K562 (cell line): ENCODE measurements at regions not wholly inside any gene's neighbourhood (a gene's known extent, or its start where the extent isn't known, plus 50 kb on each side); places are given as distances from the start of the nearest gene placed in this dataset.

ENCODE experiments used
- ATAC-seq: fragments of 200-7000 bp; cut with Tn5 transposase; 3 replicates; pipeline ENCODE4 v1.9.1; 2020; ENCODE audit warnings: moderate library complexity
- BruUV-seq: library from RNA; stranded (reverse); fragments of 400-500 nt; replicated peaks from 2 replicates; lab custom pipeline; 2021; lab: Mats Ljungman, UMichigan
- CTCF ChIA-PET: fragments of 300-600 bp; formaldehyde crosslinking; extraction: SDS; loops from one replicate; lab custom pipeline; 2021; ENCODE audit warnings: low intra/inter-chr PET ratio; lab: Yijun Ruan, JAX
- POLR2A ChIA-PET: fragments of 300-600, 350-650 bp; sonication (Branson Sonifier 250); formaldehyde crosslinking; extraction: SDS; loops from one replicate; lab custom pipeline; 2021; ENCODE audit warnings: antibody characterized with exemption, inconsistent platforms; lab: Yijun Ruan, JAX
- DNase-seq, 4 experiments: peaks; one replicate each; pipeline versions ENCODE4 v3.0.0 to v3.0.0-alpha.2; 2011 to 2018; ENCODE audit warnings: low spot score in 3 of 4, mixed read lengths in 3 of 4; ENCODE audit errors: extremely low read depth in 1 of 4
- FAIRE-seq: peaks from 2 replicates; lab custom pipeline; 2011; peaks lifted over from hg19 to GRCh38; lab: Jason Lieb, UNC
- H2AFZ ChIP-seq: 2 replicates; pipeline ENCODE4 v1.6.0; 2011; ENCODE audit warnings: low read depth, low read length, control low read depth, inconsistent platforms
- H3K27ac ChIP-seq: fragments of 200-600 bp; 3 replicates; pipeline ENCODE4 v1.8.0; 2011; ENCODE audit warnings: low read depth, mild to moderate bottlenecking, control low read depth, inconsistent platforms, low read length, moderate library complexity, mixed read lengths; ENCODE audit errors: extremely low read depth
- H3K27me3 ChIP-seq, 2 experiments: fragments of 300-600 bp in 1 of 2; 2 replicates in 1 of 2; 3 replicates in 1 of 2; pipeline versions ENCODE4 v1.6.0 to v1.8.0; 2011; ENCODE audit warnings: inconsistent platforms in 2 of 2, low read length in 2 of 2, mild to moderate bottlenecking in 1 of 2, mixed read lengths in 1 of 2, moderate library complexity in 1 of 2; ENCODE audit not compliant: control insufficient read depth in 2 of 2, insufficient read depth in 2 of 2
- H3K36me3 ChIP-seq: fragments of 300-600 bp; 3 replicates; pipeline ENCODE4 v1.8.0; 2011; ENCODE audit warnings: mild to moderate bottlenecking, low read length, inconsistent platforms; ENCODE audit not compliant: control insufficient read depth, insufficient read depth
- H3K4me1 ChIP-seq, 2 experiments: fragments of 200-600 bp in 1 of 2; replicated peaks in 1 of 2; 2 replicates in 1 of 2; 3 replicates in 1 of 2; pipeline versions ENCODE4 v1.5.1 to v1.8.0; 2011; ENCODE audit warnings: inconsistent platforms in 2 of 2, low read length in 2 of 2, mild to moderate bottlenecking in 1 of 2, mixed read lengths in 1 of 2, moderate library complexity in 1 of 2; ENCODE audit not compliant: control insufficient read depth in 2 of 2, insufficient read depth in 2 of 2
- H3K4me2 ChIP-seq: 2 replicates; pipeline ENCODE4 v1.6.1; 2011; ENCODE audit warnings: low read length, control low read depth, inconsistent platforms, mixed read lengths; ENCODE audit not compliant: insufficient read depth
- H3K4me3 ChIP-seq: fragments of 200-600 bp; sonication (generic), shearing (Covaris generic); 2 replicates; pipeline ENCODE4 v1.5.1; 2016; ENCODE audit warnings: control low read depth, inconsistent platforms
- H3K79me2 ChIP-seq: fragments of 200-600 bp; 3 replicates; pipeline ENCODE4 v1.8.0; 2011; ENCODE audit warnings: low read length, inconsistent platforms; ENCODE audit not compliant: control insufficient read depth, insufficient read depth
- H3K9ac ChIP-seq, 2 experiments: 2 replicates each; pipeline versions ENCODE4 v1.6.0 to v1.6.1; 2011; ENCODE audit warnings: low read depth in 2 of 2, low read length in 2 of 2, control low read depth in 1 of 2, inconsistent platforms in 1 of 2, mild to moderate bottlenecking in 1 of 2, mixed read lengths in 1 of 2; ENCODE audit not compliant: insufficient read depth in 1 of 2
- H3K9me1 ChIP-seq: one replicate; pipeline ENCODE4 v1.6.0; 2011; ENCODE audit warnings: inconsistent platforms, mild to moderate bottlenecking, low read length, moderate library complexity; ENCODE audit not compliant: control insufficient read depth, insufficient read depth
- H3K9me3 ChIP-seq: replicated peaks from 2 replicates; pipeline ENCODE4 v1.5.1; 2011; ENCODE audit warnings: low read depth, low read length, inconsistent platforms; ENCODE audit not compliant: control insufficient read depth, insufficient read depth
- H4K20me1 ChIP-seq: replicated peaks from 2 replicates; pipeline ENCODE4 v1.6.1; 2011; ENCODE audit warnings: low read length, inconsistent platforms, mixed read lengths; ENCODE audit not compliant: control insufficient read depth, insufficient read depth
- ELF4 ChIP-seq: fragments of 450-650 bp; formaldehyde crosslinking; IDR thresholded peaks from 2 replicates; pipeline ENCODE4 v1.4.0; 2022; ENCODE audit warnings: missing genetic modification characterization
- GATAD2A ChIP-seq: fragments of 450-650 bp; IDR thresholded peaks from 2 replicates; pipeline ENCODE4 v1.6.1; 2017
- HDAC2 ChIP-seq: fragments of 450-650 bp; IDR thresholded peaks from 2 replicates; pipeline ENCODE4 v1.6.1; 2016; ENCODE audit warnings: mild to moderate bottlenecking
- RBM25 ChIP-seq: fragments of 200-400 bp; formaldehyde crosslinking; IDR thresholded peaks from 2 replicates; pipeline ENCODE4 v1.6.1; 2018; ENCODE audit warnings: low read length, low read depth, moderate library complexity; ENCODE audit not compliant: severe bottlenecking
- SIN3A ChIP-seq, 2 experiments: fragments of 150-350 bp in 1 of 2; IDR thresholded peaks; 2 replicates each; pipeline ENCODE4 v1.6.1; 2011 to 2016; ENCODE audit warnings: borderline replicate concordance in 2 of 2, low read depth in 2 of 2, low read length in 2 of 2, mild to moderate bottlenecking in 2 of 2, moderate library complexity in 2 of 2; ENCODE audit not compliant: control insufficient read depth in 1 of 2
- ZNF830 ChIP-seq: fragments of 250-450 bp; sonication (Bioruptor Pico); IDR thresholded peaks from 2 replicates; pipeline ENCODE4 v1.5.0; 2021; ENCODE audit warnings: mild to moderate bottlenecking
- WGBS: fragments of 100-300 bp; shearing (Covaris generic); methylation state at CpG from one replicate; pipeline ENCODE4 v1.1.6; 2016; ENCODE audit warnings: low coverage, mixed read lengths; ENCODE audit not compliant: insufficient coverage; ENCODE audit errors: missing lambda C conversion rate; 5-methylcytosine and 5-hydroxymethylcytosine counted together
- in situ Hi-C: fragments of 300-500 bp; cut with MboI; formaldehyde crosslinking; loops from 4 replicates; pipeline ENCODE4 v1.15.0; 2018; ENCODE audit warnings: inconsistent platforms, mixed read lengths
- intact Hi-C: fragments of 100-400 bp; cut with micrococcal nuclease; formaldehyde crosslinking; loops from 2 replicates; pipeline ENCODE4 v1.14.2; 2022

DNA sequence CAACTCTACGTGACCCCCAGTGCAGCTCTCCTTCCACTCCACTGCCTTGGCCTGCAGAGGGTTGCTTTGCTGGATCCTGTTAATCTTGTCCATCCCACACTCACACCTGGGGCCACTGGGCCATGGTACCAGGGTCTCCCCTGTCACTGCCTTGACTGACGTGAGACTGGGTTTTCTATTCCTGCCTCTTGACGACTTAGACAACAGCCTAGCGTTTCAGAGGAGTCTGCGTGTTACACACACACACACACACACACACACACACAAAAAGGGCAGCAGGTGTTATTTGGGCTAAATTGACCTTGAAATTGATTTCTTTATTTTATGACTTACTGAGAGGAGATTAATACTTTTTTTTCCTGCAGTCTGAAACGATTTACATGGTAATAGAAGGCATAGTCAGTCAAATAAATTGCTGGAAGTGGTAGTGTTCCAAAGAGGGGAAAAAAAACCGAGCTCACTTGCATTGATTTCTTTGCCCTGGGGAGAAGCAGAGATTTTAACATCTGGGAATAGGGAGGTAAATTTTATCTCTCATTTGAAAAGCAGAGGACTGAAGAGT, 492.3 kb upstream of the EEF2KMT start:
- FAIRE-seq (no peak), ATAC-seq (no peak), DNase-seq (no peak)
- 0% methylated on average over 7 of the region's 7 CpGs for WGBS
- H4K20me1 ChIP-seq = no peaks in the 10 kb centered on the region; the same call in 1 of the 2 replicates
- no peak overlapping the region for H3K4me2 ChIP-seq
- H3K79me2 ChIP-seq = no peaks in the 10 kb centered on the region
- no peaks in the 10 kb centered on the region; a peak in 2 of 5 replicates for H3K27me3 ChIP-seq
- intact Hi-C loops = no loop called here
- H3K9ac ChIP-seq = no peak overlapping the region
- no peaks in the 10 kb centered on the region for H3K4me1 ChIP-seq
- H3K9me3 ChIP-seq = no peaks in the 10 kb centered on the region
- in situ Hi-C loops = no loop called here
- ChIA-PET POLR2A (no interaction called here), CTCF (no interaction called here)
- TF ChIP-seq GATAD2A (no peak), RBM25 (no peak), ELF4 (no peak), ZNF830 (CRISPR knock-in tag) (no peak)
- no peaks in the 10 kb centered on the region for H3K36me3 ChIP-seq
- H3K9me1 ChIP-seq = no peaks in the 10 kb centered on the region
- no peak overlapping the region for H3K27ac ChIP-seq
- H3K4me3 ChIP-seq = no peak overlapping the region
- no peak overlapping the region for H2AFZ ChIP-seq
- BruUV-seq = no TSS peak

GRCh38 chr16:5584109-5584508, 486.5 kb upstream of the EEF2KMT start:
- POLR2A ChIA-PET = interaction anchor here (0.6 kb wide), 2 partner anchors 174 to 737 kb away, joined by 3 read pairs; no protein-coding TSS in a partner anchor
- no peaks in the 10 kb centered on the region for H3K9me1 ChIP-seq
- H4K20me1 ChIP-seq = peaks cover 3% of the 10 kb centered on the region; the same call in 1 of the 2 replicates
- no peaks in the 10 kb centered on the region for H3K9me3 ChIP-seq
- no peak overlapping the region for H2AFZ ChIP-seq
- H3K27ac ChIP-seq = no peak overlapping the region
- CTCF ChIA-PET = no interaction called here
- no peak for TF ChIP-seq HDAC2
- no peak for TF ChIP-seq SIN3A (IDR thresholded peaks at IDR 0.05; ENCODE audit: borderline replicate concordance in 2 of 2, control insufficient read depth in 1 of 2, low read depth in 2 of 2, low read length in 2 of 2)
- no peak overlapping the region for H3K4me3 ChIP-seq
- H3K4me1 ChIP-seq = no peaks in the 10 kb centered on the region
- ATAC-seq (no peak), DNase-seq (no peak), FAIRE-seq (no peak)
- H3K79me2 ChIP-seq = no peaks in the 10 kb centered on the region
- H3K4me2 ChIP-seq = no peak overlapping the region
- intact Hi-C loops = no loop called here
- in situ Hi-C loops = no loop called here
- WGBS = 0% methylated on average over 4 of the region's 4 CpGs
- no peak overlapping the region for H3K9ac ChIP-seq
- no peaks in the 10 kb centered on the region for H3K36me3 ChIP-seq
- H3K27me3 ChIP-seq = peaks cover 0 to 2% of the 10 kb centered on the region in 2 experiments; a peak in 2 of 5 replicates
- BruUV-seq = no TSS peak
